NCI-H1105 treated with DMSO at 0.1 percent for 48 hours (cell line): ENCODE measurements at regions not wholly inside any gene's neighbourhood (a gene's known extent, or its start where the extent isn't known, plus 50 kb on each side); places are given as distances from the start of the nearest gene placed in this dataset.

Source experiments
- DNase-seq: peaks from one replicate; lab custom pipeline; 2025; lab: John Stamatoyannopoulos, UW

GRCh38 chr15:39211108-39211979 lies 369.5 kb upstream of the THBS1 start:
- DNase-seq, result no peak

GRCh38 chr15:39213385-39213840 lies 367.5 kb upstream of the THBS1 start:
- no peak for DNase-seq

- no peak for DNase-seq
Observed at GRCh38 chr15:39215015-39215414, 365.9 kb upstream of the THBS1 start.

- DNase-seq, result no peak
Observed at GRCh38 chr15:39216816-39217215, 364.1 kb upstream of the THBS1 start.

- DNase-seq, result no peak
Observed at GRCh38 chr15:39219608-39220007, 361.3 kb upstream of the THBS1 start.

- no peak for DNase-seq
Observed at GRCh38 chr15:39226169-39226937, 354.5 kb upstream of the THBS1 start.

GRCh38 chr15:39227001-39227400 lies 353.9 kb upstream of the THBS1 start:
- DNase-seq, result no peak

GRCh38 chr15:39228889-39229288 lies 352.0 kb upstream of the THBS1 start:
- DNase-seq, result no peak

GRCh38 chr15:39230205-39230907 lies 350.5 kb upstream of the THBS1 start:
- DNase-seq, result no peak

GRCh38 chr15:39230908-39231285 lies 350.0 kb upstream of the THBS1 start:
- no peak for DNase-seq

- no peak for DNase-seq
Observed at GRCh38 chr15:39232512-39232911, 348.4 kb upstream of the THBS1 start.

- DNase-seq, result no peak
Observed at GRCh38 chr15:39235084-39235795, 345.6 kb upstream of the THBS1 start.

GRCh38 chr15:39236375-39236774 lies 344.5 kb upstream of the THBS1 start:
- no peak for DNase-seq

GRCh38 chr15:39238443-39238842 lies 342.4 kb upstream of the THBS1 start:
- no peak for DNase-seq

GRCh38 chr15:39239562-39239961 lies 341.3 kb upstream of the THBS1 start:
- no peak for DNase-seq

GRCh38 chr15:39242345-39242744 lies 338.5 kb upstream of the THBS1 start:
- no peak for DNase-seq

GRCh38 chr15:39243396-39243795 lies 337.5 kb upstream of the THBS1 start:
- no peak for DNase-seq

GRCh38 chr15:39244776-39245175 lies 336.1 kb upstream of the THBS1 start:
- no peak for DNase-seq

- DNase-seq, result no peak
Observed at GRCh38 chr15:39246523-39246922, 334.4 kb upstream of the THBS1 start.

GRCh38 chr15:39247574-39247973 lies 333.3 kb upstream of the THBS1 start:
- DNase-seq, result no peak

GRCh38 chr15:39248204-39248603 lies 332.7 kb upstream of the THBS1 start:
- DNase-seq, result no peak

- DNase-seq, result no peak
Observed at GRCh38 chr15:39250001-39250400, 330.9 kb upstream of the THBS1 start.
